Activated CD4-positive, CD25-positive, alpha-beta regulatory T cell treated with anti-CD3 and anti-CD28 coated beads, Interleukin-2, amount 50 U/mL, for 72 hours (primary cell): ENCODE measurements at regions not wholly inside any gene's neighbourhood (a gene's known extent, or its start where the extent isn't known, plus 50 kb on each side); places are given as distances from the start of the nearest gene placed in this dataset.
"Not testable (repeated sequence)": the region's sequence is repeated elsewhere in the genome, so short reads cannot be mapped to it uniquely, and the experiment has no call there.

ENCODE experiments used
- DNase-seq: peaks from one replicate; pipeline ENCODE4 v3.0.0; 2021

DNA sequence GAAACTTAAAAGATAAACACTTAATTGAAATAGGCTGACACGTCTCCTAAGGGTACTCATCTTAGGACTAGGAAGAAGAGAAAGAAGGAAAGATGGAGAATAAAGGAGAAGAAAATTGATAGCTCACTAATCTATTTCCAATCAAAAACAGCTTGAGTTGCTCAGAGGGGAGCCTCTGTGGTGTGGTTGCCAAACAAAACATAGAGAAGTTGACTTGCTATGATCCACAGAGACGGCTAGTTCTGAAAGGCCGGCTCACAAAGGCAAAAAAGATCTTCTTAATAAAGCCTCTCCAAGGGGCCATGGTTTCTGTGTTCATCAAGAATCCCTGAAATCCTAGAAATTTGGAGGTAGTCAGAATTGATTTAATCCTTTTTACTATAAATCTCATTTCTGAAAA is 644.1 kb downstream of the LMO4 start:
- DNase-seq, result no peak

DNA sequence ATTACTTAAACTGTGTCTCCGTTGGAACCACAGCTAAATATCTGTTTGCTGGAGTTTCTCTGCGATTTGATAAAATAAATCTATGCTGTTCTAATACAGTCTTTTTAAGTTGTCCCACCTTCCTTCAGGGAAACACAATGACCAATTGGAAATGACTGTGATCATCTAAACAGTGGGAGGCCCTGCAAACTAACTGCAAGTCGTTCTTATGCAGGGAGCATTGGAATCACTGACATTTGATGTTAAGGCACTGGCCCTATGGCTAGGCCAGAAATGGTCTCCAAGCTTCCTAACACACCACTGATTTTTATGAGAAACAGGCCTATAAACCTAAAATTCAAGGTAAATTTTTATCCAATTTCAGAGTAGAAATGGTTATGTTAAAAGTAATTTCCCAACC is 645.2 kb downstream of the LMO4 start:
- no peak for DNase-seq

DNA sequence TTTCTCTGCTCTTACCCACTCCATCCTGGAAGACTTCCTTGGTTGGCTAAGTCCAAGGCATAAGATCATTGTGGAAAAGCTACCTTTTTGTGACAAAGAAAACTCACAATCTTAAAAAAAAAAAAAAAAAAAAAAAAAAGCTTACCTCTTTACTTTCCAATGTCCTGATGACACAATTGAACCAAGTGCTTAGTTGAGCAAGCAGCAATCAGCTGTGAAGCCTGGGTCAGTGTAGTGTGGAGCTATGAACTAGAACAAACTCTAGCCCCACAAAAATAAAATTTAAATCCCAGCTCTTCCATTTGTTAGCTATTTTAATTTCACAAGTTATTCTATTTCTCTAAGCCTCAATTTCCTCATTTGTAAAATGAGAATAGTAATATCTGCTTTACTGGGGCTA is 647.6 kb downstream of the LMO4 start:
- DNase-seq, result no peak

DNA sequence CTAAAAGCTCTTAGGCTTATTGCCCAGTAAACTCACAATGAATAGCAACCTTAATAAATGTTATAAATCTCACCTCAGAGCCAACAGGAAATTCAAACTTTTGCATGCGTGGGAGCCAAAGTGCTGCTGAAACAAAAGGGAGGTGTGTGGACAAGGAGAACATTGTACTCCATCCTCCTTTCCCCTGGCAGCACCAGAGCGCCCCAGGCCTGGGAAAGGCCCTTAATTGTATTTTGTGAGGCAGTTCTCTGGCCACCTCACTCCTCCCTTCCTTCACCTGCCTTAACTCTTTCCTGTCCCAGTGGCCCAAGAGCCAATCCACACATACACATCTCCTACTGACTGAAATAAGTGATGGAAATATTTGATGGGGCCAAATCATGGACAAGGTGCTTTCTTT is 648.5 kb downstream of the LMO4 start:
- no peak for DNase-seq

DNA sequence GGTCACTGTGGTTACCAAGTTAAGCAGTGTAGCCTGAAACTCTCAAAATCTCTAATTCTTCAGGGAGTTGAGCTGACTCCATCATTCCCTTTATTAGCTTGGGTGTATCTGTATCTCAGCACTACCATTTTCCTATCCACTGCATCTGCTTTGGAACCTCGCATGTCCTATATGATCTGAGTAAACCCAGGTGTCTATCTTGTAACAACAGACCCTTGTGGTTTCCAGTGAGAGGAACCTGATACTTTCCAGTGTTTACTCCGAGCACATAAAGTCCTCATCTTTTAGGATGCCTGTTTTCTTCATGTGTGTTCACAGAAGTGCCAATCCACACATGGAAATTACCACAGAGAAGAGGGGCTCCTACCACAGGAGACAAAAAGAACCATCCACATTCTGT is 650.4 kb downstream of the LMO4 start:
- no peak for DNase-seq

DNA sequence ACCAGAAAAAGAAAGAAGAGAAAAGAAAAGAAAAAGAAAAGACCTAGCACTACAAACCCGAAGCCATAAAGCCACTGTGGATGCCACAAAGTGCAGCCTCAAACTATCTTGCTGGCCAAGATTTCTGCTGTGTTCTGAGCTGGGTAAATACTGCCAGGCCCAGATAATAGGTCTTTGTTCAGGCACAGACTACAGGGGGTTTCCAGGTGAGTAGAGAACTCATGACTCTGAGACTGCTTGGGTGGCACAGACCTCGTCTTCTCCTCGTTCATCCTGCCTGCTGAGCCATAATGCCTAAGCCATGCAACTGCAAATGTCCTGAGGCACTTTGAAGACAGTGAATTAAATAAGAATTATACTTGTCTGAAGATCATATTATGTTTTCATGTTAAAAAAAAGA is 651.8 kb downstream of the LMO4 start:
- no peak for DNase-seq

DNA sequence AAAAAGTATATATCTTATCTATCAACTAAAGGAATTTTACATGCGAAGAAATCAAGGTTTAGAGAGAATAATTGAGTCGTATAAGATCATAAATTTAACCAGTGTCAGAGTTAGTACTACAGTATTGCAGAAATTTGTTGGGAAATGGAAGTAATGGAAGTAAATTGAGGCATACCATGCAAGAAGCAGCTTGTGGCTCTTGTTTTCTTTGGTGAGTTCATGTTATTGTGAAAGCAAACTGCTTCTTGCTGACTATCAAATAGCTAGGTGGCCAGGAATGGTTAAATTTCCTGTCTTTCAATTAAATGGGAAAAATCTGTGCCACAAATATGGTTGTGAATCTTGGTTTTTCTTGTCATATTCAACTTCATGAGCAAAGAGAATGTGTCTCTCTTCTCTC is 652.7 kb downstream of the LMO4 start:
- no peak for DNase-seq

DNA sequence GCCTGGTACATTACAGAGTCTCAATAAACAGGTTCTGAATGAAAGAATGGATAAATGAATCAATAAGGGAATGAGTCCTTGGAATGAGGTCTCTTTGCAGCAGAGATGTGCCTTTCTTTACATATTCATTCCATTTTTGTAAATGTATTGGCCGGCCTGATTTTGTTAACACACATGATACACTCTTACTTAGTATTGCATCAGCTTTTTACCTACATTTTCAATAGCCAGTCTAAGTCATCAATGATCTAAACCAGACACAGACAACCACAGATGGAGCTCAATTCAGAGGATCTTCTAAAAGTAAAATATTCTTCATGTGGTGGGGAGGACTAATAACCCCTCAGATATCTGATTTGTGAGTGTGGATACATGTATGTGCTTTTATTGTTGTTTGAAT is 653.1 kb downstream of the LMO4 start:
- no peak for DNase-seq

DNA sequence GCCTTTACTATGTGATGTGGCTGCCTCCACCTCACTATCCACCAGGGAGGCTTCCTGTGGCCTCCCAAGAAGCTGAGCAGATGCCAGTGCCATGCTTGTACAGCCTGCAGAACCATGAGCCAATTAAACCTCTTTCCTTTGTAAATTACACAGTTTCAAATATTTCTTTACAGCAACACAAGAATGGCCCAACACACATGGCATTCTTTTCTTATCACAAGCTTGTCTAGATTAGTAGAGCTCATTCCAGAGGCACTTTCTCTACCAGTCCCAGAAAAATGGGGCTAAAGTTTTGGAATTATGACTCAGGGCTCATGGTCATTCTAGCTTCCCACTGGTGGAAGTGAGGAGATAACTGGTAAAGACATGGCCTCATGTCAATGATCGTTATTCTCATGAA is 655.2 kb downstream of the LMO4 start:
- DNase-seq, result no peak

DNA sequence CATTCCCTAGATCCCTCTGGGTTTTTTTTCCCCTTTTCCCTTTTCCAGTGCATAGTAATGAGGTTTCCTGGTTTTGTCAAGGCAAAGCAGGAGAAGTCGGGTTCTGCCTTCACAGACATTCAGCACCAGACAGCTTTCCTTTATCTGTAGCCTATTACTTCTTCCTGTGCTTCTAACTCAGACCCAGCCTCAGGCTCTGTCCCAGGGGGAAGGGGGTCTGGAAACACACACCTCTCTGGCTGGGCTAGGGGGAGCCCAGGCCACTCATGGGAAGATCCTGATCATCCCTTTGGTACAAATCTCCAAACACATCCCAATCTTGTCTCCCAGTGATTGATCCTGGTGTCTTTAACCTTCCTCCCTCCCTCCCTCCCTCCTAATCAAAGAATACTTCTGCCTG is 656.4 kb downstream of the LMO4 start:
- DNase-seq, result no peak

DNA sequence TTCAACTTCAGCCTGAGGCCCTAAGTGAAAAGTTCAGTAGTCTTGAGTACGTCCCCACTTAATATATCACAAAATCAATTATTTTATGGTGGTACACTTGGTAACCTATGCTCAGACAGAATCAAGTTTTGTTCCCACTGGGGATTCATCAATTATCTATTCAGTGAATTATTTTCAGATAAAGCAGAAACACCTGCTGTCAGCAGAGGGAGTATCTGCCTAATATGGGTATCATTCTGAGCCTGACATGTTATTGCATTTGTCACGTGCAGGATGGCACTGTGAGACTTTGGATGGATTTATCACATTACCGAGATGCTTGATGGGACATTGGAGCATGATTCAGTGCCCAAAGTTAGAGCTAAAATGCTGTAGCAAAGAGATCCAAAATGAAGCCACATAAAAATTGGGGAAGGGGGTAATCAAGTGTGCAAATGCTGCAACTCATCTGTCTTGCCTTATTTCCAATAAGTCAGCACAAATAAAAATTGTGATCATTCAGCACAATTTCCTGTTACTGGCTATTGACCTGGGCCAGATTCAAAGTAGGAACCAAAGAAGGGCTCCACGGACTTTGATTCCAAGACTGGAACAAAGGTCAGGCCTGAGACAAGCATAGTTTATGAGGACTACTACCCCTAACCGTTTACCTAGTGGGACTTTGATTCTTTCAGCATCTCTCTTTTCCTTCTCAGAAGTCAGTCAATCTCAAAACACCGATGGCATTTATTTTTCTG is 657.6 kb downstream of the LMO4 start:
- no peak for DNase-seq

DNA sequence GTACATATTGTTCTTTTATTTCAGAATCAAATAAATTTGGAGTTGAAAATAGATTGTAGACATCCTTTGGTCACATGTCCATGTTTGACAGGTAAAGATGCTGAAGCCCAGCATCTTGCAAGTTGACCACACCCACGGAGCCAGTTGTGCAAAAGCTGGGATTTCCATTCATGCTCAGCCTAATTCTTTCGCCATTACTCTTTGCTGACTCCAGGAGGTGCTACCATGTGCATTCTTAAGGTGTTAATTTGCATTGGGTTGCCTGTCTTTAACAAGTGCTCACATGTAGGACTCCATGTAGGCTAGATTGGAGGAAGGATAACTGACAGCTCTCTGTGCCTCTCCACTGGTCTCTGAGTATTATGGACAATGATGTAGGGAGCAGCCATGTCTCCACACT is 660.7 kb downstream of the LMO4 start:
- no peak for DNase-seq

DNA sequence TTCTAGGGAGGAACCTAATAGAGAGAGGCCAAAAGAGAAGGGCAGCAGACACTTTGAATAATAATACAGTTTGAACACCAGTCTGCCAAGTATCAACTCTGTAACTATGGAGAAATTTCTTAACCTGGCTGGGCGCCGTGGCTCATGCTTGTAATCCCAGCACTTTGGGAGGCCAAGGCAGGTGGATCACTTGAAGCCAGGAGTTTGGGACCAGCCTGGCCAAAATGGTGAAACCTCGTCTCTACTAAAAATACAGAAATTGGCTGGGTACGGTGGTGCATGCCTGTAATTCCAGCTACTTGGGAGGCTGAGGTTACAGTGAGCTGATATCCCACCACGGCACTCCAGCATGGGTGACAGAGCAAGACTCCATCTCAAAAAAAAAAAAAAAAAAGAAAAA is 663.9 kb downstream of the LMO4 start:
- not testable (repeated sequence) for DNase-seq

DNA sequence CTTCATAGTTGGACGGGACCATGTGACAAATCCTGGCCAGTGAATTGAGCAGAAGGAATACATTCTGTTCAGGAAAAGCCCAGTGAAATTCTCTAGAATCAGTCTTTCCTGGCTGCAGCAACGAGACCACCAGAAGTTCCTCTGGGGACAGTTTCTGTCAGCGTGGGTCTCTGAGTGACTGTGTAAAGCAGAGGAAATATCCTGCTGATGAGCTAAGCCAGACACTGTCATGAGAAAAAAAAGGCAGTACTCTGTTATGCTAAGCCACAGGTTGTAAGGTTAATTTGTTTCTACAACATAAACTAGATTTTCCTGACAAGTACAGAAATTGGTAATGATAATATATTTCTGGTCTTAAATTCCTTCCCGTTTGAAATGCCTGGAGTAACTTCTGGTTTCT is 664.4 kb downstream of the LMO4 start:
- no peak for DNase-seq

DNA sequence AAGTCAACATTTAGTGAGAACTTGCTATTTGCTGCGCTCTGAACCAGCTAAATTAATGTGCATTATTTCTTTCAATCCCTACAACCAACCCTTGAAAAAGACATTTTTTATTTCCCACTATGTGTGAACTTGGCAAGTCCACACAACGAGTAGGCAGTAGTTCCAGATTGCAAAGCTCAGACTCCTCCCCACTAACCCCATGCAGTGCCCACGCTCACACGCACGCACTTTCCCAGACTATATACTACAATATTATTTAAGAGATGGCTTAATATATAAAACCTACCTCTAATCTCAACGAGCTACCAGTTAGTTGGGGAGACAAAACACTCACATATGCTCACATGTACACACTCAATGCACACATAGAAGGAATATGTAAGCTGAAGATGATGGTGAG is 671.2 kb downstream of the LMO4 start:
- no peak for DNase-seq

DNA sequence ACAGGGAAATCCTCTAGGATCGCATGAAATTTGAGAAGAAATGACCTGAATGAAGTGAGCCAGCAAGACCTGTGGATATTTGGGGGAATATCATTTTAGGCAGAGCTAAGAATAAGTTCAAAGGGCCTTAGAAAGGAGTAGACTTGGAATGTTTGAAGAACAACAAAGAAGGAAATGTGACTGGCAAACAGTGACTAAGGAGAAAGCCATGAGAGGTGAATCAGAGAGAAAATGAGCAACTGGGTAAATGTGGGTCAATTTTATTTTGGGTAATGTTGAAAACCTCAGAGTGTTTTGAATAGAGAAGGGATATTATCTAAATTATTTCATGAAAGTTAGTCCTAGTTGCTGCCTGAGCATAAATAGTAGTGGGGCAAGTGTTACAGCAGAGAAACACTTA is 672.8 kb downstream of the LMO4 start:
- no peak for DNase-seq

DNA sequence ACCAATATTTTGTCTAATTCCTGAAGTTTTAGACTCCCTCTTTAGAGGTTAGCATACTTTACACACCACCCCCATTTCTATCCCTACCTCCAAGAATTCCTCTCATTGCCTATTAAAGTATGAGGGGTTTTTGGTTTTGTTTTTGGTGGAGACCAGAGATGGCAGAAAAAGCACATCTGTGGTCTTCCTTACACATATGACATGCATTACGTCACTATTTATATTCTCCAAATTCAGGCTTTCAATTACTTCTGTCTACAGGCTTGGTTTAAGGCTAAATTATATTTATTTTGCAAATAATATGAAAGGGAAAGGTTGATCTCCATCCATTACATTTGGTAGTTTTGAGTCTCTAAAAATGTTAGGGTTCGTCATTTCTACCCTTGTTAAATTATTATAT is 674.6 kb downstream of the LMO4 start:
- DNase-seq, result no peak

DNA sequence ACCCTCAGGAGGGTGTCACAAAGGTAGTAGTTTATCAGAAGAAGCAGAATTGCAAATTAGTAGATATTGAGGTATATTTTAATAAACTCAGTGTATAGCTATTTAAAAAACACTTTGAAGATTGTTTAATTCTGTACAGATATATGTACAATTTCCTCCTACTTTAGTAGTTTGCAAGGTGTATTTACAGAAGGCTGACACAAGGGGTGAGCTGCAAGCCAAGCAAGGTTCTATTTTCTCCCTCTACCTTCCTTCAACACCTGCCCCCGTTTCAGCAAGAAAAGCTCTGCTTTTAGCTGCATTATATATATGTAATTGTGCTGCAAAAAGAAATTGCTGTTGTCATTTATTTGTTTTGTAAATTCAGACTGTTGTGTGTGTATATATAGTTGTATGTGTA is 674.2 kb upstream of the PKN2 start:
- no peak for DNase-seq

DNA sequence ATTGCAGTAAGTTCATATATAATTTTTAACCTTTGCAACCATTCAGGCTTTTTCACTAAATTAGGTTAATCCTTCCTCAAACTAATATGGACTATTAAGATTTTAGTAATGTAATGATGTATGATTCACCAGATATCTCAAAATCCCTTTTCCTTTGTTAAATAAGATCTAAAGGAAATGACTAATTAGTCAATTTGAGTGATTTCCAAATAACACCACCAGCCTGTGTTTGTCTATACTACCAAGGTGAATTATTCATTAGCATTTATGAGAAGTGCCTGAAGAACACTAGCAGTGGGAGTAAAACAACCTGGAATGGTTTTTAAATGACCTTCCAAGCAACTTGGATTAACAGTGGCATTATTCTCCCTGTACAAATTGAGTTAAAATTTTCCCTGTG is 670.6 kb upstream of the PKN2 start:
- no peak for DNase-seq

DNA sequence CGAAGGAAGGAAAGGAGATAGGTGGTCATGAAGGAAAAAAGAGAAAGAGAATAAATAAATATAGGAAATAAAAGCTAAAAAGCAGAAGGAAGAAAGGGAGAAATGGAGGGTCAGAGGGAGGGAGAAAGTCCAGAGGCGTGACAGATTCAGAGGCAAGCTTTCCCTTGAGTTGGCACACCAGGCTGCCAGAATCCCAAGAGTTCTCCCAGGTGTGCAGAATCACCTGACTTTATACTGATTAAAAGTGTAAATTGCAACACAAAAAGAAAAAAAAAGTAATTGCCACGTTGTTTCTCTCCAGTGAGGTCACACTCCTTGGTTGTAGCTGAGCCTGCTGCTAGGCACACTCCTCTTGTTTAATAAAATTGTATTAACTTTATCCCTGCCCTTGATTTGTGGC is 669.9 kb upstream of the PKN2 start:
- no peak for DNase-seq

DNA sequence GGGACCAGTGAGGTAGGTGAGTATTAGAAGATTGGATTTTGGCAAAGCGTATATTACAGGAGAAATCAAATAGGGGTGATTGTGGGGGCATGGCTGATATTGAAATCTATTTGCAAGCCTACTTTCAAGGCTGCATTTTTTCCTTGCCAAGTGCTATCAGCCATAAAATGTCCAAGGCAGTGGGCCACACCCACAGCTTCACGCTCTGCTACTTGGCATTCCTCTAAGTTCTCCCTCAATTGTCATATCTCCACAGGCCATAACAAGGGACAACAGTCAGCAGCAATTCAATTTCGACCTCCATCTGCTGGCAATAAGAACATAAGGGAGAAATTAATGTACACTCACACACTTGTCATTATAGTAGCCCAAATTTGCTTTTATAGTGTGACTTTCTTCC is 667.1 kb upstream of the PKN2 start:
- no peak for DNase-seq

DNA sequence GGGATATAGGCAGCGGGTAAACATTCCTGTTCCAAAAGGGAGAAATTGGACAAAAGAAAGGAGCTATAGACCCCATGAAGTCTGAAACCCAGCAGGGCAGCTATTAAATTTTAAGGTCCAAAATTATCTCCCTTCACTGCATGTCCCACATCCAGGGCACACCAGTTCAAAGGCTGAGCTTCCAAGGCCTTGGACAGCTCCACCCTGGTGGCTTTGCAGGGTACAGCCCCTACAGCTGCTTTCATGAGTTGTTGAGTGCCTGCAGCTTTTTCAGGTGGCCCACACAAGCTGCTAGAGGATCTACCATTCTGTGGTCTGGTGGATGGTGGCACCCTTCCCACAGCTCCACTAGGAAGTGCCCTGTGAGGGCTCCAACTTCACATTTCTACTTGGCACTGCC is 662.5 kb upstream of the PKN2 start:
- no peak for DNase-seq

DNA sequence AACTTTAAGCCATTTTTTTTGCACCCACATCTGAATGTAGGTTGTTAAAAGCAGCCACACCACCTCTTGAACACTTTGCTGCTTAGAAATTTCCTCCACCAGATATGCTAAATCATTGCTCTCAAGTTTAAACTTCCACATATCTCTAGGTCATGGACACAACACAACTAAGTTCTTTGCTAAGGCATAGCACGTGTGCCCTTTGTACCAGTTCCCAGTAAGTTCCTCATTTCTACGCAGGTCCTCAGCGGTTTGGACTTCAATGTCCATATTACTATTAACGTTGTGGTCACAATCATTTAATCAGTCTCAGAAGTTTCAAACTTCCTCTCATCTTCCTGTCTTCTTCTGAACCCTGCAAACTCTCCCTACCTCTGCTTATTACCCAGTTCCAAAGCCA is 661.6 kb upstream of the PKN2 start:
- DNase-seq, result no peak

DNA sequence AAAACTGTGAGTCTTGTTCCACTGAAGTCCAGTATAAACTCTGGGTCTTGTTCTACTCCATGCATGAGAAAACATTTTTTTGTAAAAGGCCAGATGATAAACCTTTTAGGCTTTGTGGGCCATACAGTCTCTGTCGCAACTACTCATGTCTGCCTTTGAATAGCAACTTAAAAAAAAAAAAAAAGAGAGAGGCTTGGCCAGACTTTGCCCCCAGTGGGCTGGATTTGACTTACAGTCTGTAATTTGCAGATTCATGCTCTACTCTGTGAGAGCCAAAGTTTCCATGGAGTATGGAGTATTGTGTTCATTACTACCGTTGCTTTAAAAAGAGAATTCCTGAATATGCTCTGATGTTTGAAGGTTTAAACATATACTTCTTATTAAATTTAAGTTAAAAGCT is 654.9 kb upstream of the PKN2 start:
- no peak for DNase-seq

DNA sequence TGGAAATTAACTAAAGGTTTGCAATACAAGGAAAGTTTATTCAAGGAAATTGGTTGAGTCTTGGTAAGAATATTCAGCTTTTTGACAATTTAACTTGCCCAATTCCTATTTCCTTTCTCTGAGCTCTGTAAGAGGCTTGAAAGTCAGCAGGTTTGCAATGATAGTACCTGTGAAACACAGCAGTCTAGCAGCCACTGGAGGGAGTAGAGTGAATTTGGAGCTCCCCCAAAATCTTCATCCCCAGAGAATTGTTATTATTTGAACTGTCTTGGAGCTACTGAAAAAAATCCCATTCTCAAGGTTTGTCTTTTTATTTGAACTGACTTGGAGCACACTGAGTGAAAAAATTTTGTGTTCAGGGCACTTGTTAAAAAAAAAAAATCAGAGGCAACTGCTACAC is 654.2 kb upstream of the PKN2 start:
- DNase-seq, result no peak

DNA sequence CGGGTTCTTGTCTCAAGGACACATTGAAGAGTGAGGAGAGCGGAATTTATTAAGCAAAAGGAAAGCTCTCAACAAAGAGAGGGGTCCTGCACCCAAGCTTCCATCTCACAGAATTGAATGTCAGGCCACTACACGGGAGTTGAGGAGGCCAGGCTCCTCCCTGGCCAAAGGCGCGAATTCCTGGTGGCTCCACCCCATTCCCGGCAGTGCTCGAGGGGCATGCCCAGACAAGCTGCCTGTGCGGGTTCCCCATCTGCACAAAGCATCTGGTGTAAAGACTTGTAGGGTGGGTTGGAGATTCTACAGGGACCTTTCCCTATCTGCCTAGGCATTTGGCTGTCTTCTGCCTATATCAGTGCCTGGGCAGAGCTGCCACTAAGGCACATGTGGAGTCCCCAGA is 648.5 kb upstream of the PKN2 start:
- DNase-seq, result no peak
